GM23338 (cell line): ENCODE measurements at regions not wholly inside any gene's neighbourhood (a gene's known extent, or its start where the extent isn't known, plus 50 kb on each side); places are given as distances from the start of the nearest gene placed in this dataset.

Experiments used
- ATAC-seq: fragments of 200-7000 bp; cut with Tn5 transposase; 3 replicates; pipeline ENCODE4 v1.9.1; 2020
- DNase-seq: peaks from one replicate; pipeline ENCODE4 v3.0.0-alpha.2; 2015; ENCODE audit warnings: low spot score
- H2AFZ ChIP-seq: fragments of 200-600 bp; sonication (generic); 2 replicates; pipeline ENCODE4 v1.8.0; 2016; ENCODE audit warnings: antibody characterized with exemption, mild to moderate bottlenecking, moderate library complexity
- H3F3A ChIP-seq: fragments of 200-600 bp; sonication (generic); replicated peaks from 2 replicates; pipeline ENCODE4 v1.8.0; 2017; ENCODE audit warnings: antibody characterized with exemption, mixed run types, low read depth
- H3K27ac ChIP-seq: fragments of 200-600 bp; sonication (generic); 2 replicates; pipeline ENCODE4 v1.6.1; 2016; ENCODE audit warnings: low read depth
- H3K27me3 ChIP-seq: fragments of 200-600 bp; sonication (generic); 2 replicates; pipeline ENCODE4 v1.8.0; 2016; ENCODE audit warnings: mild to moderate bottlenecking, mixed run types, moderate library complexity; ENCODE audit not compliant: insufficient read depth
- H3K36me3 ChIP-seq: fragments of 200-600 bp; sonication (generic); 2 replicates; pipeline ENCODE4 v1.8.0; 2016; ENCODE audit warnings: mild to moderate bottlenecking; ENCODE audit not compliant: insufficient read depth
- H3K4me1 ChIP-seq: fragments of 200-600 bp; sonication (generic); 2 replicates; pipeline ENCODE4 v1.8.0; 2016; ENCODE audit warnings: mild to moderate bottlenecking, moderate library complexity; ENCODE audit not compliant: insufficient read depth
- H3K4me2 ChIP-seq: fragments of 200-600 bp; sonication (generic); 2 replicates; pipeline ENCODE4 v1.7.1; 2017; ENCODE audit warnings: mixed run types
- H3K4me3 ChIP-seq: fragments of 200-600 bp; sonication (generic); 2 replicates; pipeline ENCODE4 v1.6.1; 2016; ENCODE audit warnings: mixed run types
- H3K79me2 ChIP-seq: fragments of 200-600 bp; sonication (generic); replicated peaks from 2 replicates; pipeline ENCODE4 v1.8.0; 2017; ENCODE audit warnings: mild to moderate bottlenecking; ENCODE audit not compliant: insufficient read depth
- H3K9me2 ChIP-seq: fragments of 200-600 bp; sonication (generic); 2 replicates; pipeline ENCODE4 v1.8.0; 2017; ENCODE audit not compliant: insufficient read depth
- H4K20me1 ChIP-seq: fragments of 200-600 bp; sonication (generic); replicated peaks from 2 replicates; pipeline ENCODE4 v1.8.0; 2017; ENCODE audit warnings: mild to moderate bottlenecking; ENCODE audit not compliant: insufficient read depth
- H3K27ac Mint-ChIP-seq: 2 replicates; pipeline ENCODE4 v1.8.0; 2020; ENCODE audit warnings: inconsistent platforms, mild to moderate bottlenecking, moderate library complexity, mixed read lengths
- H3K27me3 Mint-ChIP-seq: 3 replicates; pipeline ENCODE4 v1.8.0; 2022; ENCODE audit warnings: low read depth, mild to moderate bottlenecking, moderate library complexity, mixed read lengths, inconsistent platforms; ENCODE audit not compliant: insufficient read depth, poor library complexity
- H3K36me3 Mint-ChIP-seq: 3 replicates; pipeline ENCODE4 v1.8.0; 2021; ENCODE audit warnings: low read depth, mild to moderate bottlenecking, inconsistent platforms, moderate library complexity, mixed read lengths
- H3K4me1 Mint-ChIP-seq: 3 replicates; pipeline ENCODE4 v1.8.0; 2020; ENCODE audit warnings: mild to moderate bottlenecking, inconsistent platforms, mixed read lengths
- H3K4me3 Mint-ChIP-seq: 3 replicates; pipeline ENCODE4 v1.8.0; 2021; ENCODE audit warnings: moderate library complexity, mild to moderate bottlenecking, inconsistent platforms, mixed read lengths
- H3K9me3 Mint-ChIP-seq: 3 replicates; pipeline ENCODE4 v1.8.0; 2020; ENCODE audit warnings: moderate library complexity, mild to moderate bottlenecking, inconsistent platforms, mixed read lengths
- CREB1 ChIP-seq: fragments of 250-450 bp; sonication (Bioruptor Pico); IDR thresholded peaks from 2 replicates; pipeline ENCODE4 v1.5.0; 2020; ENCODE audit warnings: low read depth, mild to moderate bottlenecking, moderate library complexity
- EZH2 ChIP-seq: fragments of 200-600 bp; sonication (generic); IDR thresholded peaks from one replicate; pipeline ENCODE4 v1.8.0; 2017; ENCODE audit warnings: antibody characterized with exemption, mild to moderate bottlenecking, low read depth; ENCODE audit not compliant: unreplicated experiment
- EZH2phosphoT487 ChIP-seq: fragments of 200-600 bp; sonication (generic); IDR thresholded peaks from one replicate; pipeline ENCODE4 v1.8.1; 2018; ENCODE audit warnings: antibody characterized with exemption; ENCODE audit not compliant: unreplicated experiment
- JUNB ChIP-seq: IDR thresholded peaks from one replicate; pipeline ENCODE4 v1.6.1; 2016; ENCODE audit warnings: antibody characterized with exemption; ENCODE audit not compliant: unreplicated experiment
- NANOG ChIP-seq: IDR thresholded peaks from 2 replicates; pipeline ENCODE4 v1.6.1; 2016; ENCODE audit warnings: antibody characterized with exemption, borderline replicate concordance
- ZNF331 ChIP-seq: fragments of 250-450 bp; sonication (Bioruptor Pico); IDR thresholded peaks from 2 replicates; pipeline ENCODE4 v1.5.0; 2020; ENCODE audit warnings: low read depth, mild to moderate bottlenecking, moderate library complexity
- ZNF462 ChIP-seq: fragments of 250-450 bp; sonication (Bioruptor Pico); IDR thresholded peaks from 2 replicates; pipeline ENCODE4 v1.5.0; 2020; ENCODE audit warnings: mild to moderate bottlenecking, moderate library complexity
- TF ChIP-seq, protein P1 (sequence below): IDR thresholded peaks from one replicate; pipeline ENCODE4 v1.6.1; 2018; ENCODE audit warnings: antibody characterized with exemption; ENCODE audit not compliant: unreplicated experiment
- TF ChIP-seq, protein P2 (sequence below): IDR thresholded peaks from 2 replicates; pipeline ENCODE4 v1.6.1; 2016; ENCODE audit warnings: antibody characterized with exemption

DNA sequence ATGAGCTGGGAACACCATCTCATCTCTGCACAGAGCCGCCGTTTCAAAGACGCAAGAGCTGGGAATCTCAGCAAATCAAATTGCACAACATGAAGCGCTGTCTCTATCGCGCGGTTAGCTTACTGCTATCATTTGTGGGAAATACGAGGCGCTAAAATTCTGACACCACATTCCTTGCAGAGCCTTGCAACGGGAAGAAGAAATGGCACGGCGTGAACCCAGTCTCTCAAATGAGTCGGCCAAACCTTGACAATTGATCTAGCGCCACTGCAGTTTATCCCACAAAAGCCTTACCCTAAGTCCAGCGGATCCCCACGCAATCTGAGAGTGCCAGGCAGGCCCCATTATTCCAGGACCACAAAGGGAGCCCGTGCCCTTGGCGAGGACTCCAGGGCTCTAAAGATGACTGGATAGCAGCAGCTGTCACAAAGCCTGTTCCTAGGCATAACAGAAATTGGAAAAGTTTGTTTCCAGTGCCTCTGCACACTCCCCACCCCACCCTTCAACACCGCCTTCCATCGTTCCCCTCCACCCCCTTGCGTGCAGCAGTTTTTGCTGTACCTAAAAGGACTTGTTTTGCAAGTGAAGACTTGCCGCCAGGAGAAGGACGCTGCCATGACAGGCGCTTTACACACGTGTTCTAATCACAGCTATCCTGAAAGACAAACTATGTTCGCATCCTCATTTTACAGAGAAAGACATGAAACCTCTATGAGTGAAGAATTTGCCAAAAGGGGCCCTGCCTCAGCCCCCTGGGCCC, 252.4 kb downstream of the EIPR1 start (continued):
- TF ChIP-seq ZNF462 (CRISPR knock-in tag) (no peak), NANOG (no peak), ZNF331 (no peak), EZH2phosphoT487 (no peak)
- TF ChIP-seq, protein P1, sequence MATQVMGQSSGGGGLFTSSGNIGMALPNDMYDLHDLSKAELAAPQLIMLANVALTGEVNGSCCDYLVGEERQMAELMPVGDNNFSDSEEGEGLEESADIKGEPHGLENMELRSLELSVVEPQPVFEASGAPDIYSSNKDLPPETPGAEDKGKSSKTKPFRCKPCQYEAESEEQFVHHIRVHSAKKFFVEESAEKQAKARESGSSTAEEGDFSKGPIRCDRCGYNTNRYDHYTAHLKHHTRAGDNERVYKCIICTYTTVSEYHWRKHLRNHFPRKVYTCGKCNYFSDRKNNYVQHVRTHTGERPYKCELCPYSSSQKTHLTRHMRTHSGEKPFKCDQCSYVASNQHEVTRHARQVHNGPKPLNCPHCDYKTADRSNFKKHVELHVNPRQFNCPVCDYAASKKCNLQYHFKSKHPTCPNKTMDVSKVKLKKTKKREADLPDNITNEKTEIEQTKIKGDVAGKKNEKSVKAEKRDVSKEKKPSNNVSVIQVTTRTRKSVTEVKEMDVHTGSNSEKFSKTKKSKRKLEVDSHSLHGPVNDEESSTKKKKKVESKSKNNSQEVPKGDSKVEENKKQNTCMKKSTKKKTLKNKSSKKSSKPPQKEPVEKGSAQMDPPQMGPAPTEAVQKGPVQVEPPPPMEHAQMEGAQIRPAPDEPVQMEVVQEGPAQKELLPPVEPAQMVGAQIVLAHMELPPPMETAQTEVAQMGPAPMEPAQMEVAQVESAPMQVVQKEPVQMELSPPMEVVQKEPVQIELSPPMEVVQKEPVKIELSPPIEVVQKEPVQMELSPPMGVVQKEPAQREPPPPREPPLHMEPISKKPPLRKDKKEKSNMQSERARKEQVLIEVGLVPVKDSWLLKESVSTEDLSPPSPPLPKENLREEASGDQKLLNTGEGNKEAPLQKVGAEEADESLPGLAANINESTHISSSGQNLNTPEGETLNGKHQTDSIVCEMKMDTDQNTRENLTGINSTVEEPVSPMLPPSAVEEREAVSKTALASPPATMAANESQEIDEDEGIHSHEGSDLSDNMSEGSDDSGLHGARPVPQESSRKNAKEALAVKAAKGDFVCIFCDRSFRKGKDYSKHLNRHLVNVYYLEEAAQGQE: no peak

GRCh38 chr2:3122525-3122924, 255.1 kb downstream of the EIPR1 start:
- Mint-ChIP-seq H3K36me3 (no peaks in the 10 kb centered on the region), H3K27me3 (peaks cover 2% of the 10 kb centered on the region), H3K9me3 (no peaks in the 10 kb centered on the region; the same call in 2 of the 3 replicates), H3K4me3 (no peak overlapping the region), H3K4me1 (peaks cover 9% of the 10 kb centered on the region), H3K27ac (no peak overlapping the region)
- no peaks in the 10 kb centered on the region for H3K79me2 ChIP-seq
- no peaks in the 10 kb centered on the region for H3K27me3 ChIP-seq
- DNase-seq (no peak), ATAC-seq (no peak)
- no peak overlapping the region for H2AFZ ChIP-seq
- no peak overlapping the region for H3K4me2 ChIP-seq
- H3K9me2 ChIP-seq: no peaks in the 10 kb centered on the region
- no peaks in the 10 kb centered on the region for H3K36me3 ChIP-seq
- no peak overlapping the region for H3K4me3 ChIP-seq
- no peak overlapping the region for H3K27ac ChIP-seq
- TF ChIP-seq, protein P1: no peak
- TF ChIP-seq EZH2 (no peak), ZNF331 (no peak), EZH2phosphoT487 (no peak), JUNB (no peak), CREB1 (CRISPR knock-in tag) (no peak)
- TF ChIP-seq, protein P2, sequence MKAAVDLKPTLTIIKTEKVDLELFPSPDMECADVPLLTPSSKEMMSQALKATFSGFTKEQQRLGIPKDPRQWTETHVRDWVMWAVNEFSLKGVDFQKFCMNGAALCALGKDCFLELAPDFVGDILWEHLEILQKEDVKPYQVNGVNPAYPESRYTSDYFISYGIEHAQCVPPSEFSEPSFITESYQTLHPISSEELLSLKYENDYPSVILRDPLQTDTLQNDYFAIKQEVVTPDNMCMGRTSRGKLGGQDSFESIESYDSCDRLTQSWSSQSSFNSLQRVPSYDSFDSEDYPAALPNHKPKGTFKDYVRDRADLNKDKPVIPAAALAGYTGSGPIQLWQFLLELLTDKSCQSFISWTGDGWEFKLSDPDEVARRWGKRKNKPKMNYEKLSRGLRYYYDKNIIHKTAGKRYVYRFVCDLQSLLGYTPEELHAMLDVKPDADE: no peak
- H3K4me1 ChIP-seq: no peaks in the 10 kb centered on the region; the same call in 1 of the 2 replicates
- H4K20me1 ChIP-seq: no peaks in the 10 kb centered on the region
- H3F3A ChIP-seq: no peaks in the 10 kb centered on the region
